GM12892 (cell line): ENCODE measurements at regions not wholly inside any gene's neighbourhood (a gene's known extent, or its start where the extent isn't known, plus 50 kb on each side); places are given as distances from the start of the nearest gene placed in this dataset.

Experiments
- POLR2A ChIP-seq: IDR thresholded peaks from 2 replicates; pipeline ENCODE4 v1.6.1; 2011; ENCODE audit warnings: low read depth, low read length, control low read depth
- TAF1 ChIP-seq: IDR thresholded peaks from 2 replicates; pipeline ENCODE4 v1.6.1; 2011; ENCODE audit warnings: low read depth, mild to moderate bottlenecking, control low read depth, low read length, borderline replicate concordance

GRCh38 chr2:65834062-65834461 lies 401.7 kb upstream of the SPRED2 start:
- TF ChIP-seq POLR2A (no peak), TAF1 (no peak)
